Testis (tissue), 2 donors: ENCODE measurements at regions not wholly inside any gene's neighbourhood (a gene's known extent, or its start where the extent isn't known, plus 50 kb on each side); places are given as distances from the start of the nearest gene placed in this dataset.

ENCODE experiments used
- POLR2A ChIP-seq: fragments of 450-650 bp; IDR thresholded peaks from one replicate; pipeline ENCODE4 v1.6.1; 2017; ENCODE audit warnings: antibody characterized with exemption, mild to moderate bottlenecking, moderate library complexity
- TF ChIP-seq, protein P1 (sequence below), 3 experiments: fragments of 450-650 bp in 2 of 3; fragments of 200-600 bp in 1 of 3; sonication (generic) in 1 of 3; IDR thresholded peaks; one replicate each; pipeline ENCODE4 v1.5.1; 2016 to 2019; ENCODE audit warnings: antibody characterized with exemption in 3 of 3, mild to moderate bottlenecking in 2 of 3, moderate library complexity in 1 of 3

DNA sequence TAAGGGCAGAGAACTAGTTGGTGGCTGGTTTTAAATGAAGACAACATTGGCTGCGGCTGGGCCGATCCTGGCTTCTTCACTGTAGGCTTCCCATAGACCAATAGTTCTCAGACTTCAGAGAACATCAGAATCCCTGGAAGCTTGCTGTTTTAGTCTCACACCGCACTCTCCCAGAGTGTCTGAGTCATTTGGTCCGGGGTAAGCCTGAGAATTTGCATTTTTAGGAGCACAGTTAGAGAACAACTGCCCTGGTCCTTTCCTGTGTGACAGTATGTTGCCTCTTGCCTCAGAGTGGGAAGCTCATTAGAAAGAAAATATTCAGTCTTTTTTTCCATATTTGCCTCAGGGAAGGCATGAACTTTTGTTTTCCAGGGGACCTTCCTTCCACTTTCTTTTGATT is 137.1 kb upstream of the GAREM1 start:
- TF ChIP-seq POLR2A = no peak
- TF ChIP-seq, protein P1, sequence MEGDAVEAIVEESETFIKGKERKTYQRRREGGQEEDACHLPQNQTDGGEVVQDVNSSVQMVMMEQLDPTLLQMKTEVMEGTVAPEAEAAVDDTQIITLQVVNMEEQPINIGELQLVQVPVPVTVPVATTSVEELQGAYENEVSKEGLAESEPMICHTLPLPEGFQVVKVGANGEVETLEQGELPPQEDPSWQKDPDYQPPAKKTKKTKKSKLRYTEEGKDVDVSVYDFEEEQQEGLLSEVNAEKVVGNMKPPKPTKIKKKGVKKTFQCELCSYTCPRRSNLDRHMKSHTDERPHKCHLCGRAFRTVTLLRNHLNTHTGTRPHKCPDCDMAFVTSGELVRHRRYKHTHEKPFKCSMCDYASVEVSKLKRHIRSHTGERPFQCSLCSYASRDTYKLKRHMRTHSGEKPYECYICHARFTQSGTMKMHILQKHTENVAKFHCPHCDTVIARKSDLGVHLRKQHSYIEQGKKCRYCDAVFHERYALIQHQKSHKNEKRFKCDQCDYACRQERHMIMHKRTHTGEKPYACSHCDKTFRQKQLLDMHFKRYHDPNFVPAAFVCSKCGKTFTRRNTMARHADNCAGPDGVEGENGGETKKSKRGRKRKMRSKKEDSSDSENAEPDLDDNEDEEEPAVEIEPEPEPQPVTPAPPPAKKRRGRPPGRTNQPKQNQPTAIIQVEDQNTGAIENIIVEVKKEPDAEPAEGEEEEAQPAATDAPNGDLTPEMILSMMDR (IDR thresholded peaks at IDR 0.05) = no peak
